Forelimb muscle (tissue), 1 donor: ENCODE measurements at regions not wholly inside any gene's neighbourhood (a gene's known extent, or its start where the extent isn't known, plus 50 kb on each side); places are given as distances from the start of the nearest gene placed in this dataset.

Experiments
- DNase-seq: peaks from one replicate; pipeline ENCODE4 v3.0.0-alpha.2; 2013; ENCODE audit warnings: low read depth

DNA sequence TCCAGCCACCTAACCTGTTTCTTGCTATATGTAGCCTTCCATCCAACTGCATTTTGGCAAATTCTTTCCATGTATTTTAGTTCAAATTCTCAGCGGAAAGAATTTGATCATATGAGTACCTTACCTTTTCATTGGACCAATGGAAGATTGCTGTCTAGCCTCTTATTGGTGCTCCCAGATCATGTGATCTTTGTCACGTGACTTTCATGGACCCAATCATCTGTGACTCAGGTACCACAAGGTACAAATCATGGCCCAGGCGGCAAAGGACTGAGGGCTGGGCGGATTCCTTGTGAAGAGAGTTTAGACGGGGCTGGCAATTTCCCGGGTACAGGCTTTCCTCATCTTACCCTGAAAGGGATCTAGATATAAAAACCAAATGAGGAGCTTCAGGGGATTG is 85.9 kb upstream of the TBX20 start:
- DNase-seq, result no peak

DNA sequence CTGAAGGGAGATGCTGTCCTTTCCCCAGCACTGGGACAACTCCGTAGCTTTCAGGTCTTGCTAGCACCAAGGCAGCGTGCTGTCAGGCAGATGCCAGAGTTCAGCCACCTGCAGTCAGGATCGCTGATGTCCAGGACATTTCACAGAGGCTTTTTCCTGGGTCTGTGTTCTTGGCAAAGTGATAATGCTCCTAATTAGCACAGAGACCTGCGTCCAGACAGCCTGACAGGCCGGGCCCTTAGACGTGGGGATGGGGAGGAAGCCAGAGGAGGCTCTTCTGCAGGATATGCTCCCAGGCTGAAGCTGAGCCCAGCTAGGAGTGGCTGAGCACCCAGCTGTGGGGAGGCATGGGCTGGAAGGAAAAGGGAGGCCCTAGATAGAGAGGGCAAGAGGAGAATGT is 82.5 kb upstream of the TBX20 start:
- DNase-seq, result no peak

DNA sequence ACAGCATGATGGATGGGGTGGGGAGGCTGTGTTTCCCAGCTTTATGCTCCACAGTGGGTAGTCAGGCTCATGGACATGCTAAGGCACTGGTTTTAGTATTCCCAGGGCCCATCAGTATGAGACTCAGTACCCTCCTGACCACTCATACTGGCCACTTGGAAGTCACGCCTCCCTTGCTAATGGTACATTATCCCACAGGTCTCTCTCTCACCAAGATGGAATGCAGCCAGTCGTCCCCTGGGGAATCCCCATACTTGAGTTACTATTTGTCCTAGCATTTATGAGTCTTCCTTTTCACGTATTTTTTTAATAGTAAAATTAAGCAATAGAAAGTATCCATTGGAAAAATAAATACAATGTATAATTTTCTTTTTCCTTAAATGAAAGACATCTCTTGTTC is 80.6 kb upstream of the TBX20 start:
- no peak for DNase-seq

DNA sequence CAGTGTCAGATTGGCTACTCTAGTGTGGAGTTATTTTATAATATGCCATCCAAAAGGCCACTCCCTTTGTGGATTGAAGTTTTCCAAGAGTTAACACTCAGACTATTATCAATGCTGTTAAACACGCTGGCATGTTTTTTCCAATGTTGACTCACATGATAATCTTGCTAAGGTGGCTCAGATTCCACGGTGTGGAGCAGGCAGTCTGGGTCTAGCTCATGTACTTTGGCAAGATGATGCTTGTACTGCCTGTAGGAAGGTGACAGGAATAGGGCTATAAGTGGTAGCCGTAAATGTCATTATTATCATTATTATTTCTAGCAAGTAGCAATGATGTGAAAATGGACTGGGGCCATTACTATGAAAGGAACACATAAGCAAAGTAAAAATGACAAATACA is 79.4 kb upstream of the TBX20 start:
- DNase-seq, result no peak

DNA sequence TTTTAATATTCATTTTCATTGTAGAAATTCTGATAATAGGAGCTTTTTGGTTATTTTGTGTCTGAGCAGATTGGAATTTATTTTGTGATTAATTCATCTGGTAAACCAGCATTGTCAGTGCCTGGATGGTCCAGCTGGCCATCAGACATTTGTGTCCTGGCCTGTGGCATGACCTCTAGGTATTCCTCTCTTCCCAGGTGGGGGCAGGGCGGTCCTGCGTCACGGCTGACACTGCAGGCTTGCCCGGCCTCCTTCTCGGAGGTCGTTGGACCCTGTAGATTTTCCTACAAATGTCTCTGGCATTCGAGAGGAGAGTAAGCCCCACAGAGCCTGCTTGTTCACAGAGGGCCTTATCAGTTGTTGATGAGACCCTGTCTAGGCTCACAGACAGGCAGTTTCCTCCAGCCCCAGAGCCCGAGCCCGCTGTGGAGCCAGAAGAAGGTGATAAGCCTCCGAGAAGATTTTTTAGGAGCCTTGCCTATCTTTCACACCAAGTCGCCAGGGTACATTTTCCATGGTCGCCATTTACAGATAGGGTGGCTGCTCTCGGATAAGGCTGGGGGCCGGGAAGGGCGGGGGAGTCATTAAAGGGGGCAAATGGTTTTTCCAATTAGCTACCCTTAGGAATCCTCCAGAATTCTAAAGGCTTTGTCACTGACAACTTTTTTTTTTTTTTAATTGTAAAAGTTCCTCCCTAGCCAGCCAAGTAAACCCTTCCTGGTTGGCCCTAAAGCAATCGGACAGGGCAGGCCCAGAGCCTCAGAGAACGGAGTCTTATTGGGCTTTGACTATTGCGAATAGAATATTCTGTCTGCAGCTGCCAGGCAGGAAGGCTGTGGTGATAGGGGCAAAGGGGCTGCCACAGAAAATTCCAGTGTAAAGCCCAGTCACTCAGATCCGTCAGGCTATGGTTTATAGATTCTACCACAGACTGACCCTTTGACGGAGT is 78.1 kb upstream of the TBX20 start:
- DNase-seq, result no peak

DNA sequence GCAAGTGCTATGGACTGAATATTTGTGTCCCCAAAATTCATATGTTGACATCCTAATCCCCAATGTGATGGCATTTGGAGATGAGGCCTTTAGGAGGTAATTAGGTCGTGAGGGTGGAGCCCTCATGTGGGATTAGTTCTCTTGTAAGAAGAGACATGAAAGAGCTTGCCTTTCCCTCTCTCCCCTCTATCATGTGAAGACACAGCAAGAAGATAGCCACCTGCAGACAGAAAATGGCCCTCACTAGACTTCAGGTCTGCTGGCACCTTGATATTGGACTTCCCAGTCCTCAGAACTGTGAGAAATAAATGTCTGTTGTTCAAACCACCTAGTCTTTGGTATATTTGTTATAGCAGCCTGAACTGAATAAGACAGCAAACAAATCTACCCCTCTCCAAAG is 75.1 kb upstream of the TBX20 start:
- no peak for DNase-seq

DNA sequence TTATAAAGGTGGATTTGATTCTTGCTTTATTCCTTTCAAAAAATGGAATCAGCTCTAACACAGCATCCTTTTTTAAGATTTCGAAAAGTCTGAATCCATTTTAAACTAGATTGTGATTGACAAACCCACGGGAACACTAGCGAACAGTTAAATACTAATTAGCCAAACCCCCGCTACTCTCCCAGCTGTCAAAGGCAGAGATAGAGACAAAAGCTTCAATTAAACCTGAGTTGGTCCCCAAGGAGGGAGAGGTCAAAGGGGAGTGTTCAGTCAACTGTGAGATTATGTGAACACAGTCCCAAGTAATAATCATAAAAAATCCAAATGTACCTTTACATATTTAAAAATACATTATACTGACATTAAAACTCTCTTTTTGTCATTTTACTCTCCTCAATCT is 65.7 kb upstream of the TBX20 start:
- no peak for DNase-seq

DNA sequence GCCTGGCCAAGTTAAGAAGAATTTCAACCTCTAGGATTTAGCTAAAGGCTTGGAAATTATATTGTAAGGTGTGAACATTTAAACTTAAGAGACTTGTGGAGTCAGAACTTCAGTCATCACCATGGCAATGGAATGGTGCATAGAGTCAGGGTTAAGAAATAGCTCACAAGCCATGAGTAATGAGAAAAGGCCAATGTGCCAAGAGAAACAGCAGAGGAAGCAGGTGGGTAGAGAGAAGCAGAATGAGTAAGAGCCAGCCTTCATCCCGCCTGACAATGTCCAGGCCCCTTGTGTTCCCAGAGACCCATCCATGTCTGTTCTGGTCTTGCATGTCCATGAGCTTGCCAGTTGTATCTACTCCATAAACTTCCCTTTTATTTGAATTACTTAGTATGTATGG is 62.6 kb upstream of the TBX20 start:
- DNase-seq, result no peak

DNA sequence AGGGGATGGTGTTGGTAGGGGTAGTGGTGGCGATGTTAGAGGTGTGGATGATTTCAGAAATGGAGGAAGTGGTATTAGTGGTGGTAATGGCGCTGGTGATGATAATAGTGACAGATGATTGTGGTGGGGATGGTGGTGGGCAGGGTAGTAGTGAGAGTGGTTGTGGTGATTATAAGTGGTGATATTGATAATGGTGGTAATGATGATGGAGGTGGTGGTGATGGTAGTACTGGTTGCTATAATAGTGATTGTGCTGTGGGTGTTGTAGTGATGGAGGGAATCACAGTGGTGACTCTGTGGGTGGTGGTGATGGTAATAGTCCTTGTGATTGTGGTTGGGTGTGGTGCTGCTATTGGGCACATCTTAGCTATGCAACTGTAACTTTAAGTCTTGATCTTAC is 61.6 kb upstream of the TBX20 start:
- DNase-seq, result no peak

DNA sequence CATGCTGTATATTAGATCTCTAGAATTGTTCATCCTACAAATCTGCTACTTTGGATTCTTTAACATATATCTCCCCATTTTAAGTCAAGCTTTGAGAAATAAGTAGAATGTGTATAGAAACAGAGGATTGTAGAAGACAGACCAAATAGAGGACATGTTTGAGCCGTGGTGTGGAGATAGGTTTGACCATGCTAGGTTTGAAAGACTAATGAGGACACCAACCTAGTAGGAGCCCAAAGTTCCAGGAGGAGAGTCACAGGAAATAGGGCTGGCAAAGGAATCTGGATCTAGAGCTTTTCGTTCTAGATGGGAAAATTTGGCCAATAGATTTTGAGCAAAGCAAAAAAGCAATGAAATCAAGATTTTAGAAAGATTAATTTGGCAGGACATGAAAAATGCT is 60.5 kb upstream of the TBX20 start:
- DNase-seq, result no peak

DNA sequence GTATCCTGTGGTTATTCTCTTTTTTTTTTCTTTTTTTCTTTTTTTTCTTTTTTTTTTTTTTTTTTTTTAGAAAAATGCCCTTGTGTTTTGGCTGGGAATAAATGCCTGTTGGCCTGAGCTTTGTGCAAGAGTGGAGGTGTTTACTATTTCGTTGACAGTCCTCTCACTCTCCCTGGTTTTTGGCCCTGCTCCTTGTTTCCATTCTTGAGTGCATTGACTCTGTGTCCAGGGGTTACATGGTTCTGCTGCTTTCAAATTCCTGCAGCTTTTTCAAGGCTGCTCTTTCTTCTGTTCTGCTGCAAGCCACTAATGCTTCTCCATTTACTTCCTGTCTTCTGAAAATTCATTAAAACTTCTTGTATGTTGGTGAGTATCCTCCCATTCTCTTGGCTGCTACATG is 59.7 kb upstream of the TBX20 start:
- DNase-seq, result no peak
